ENCODE measurements at regions not wholly inside any gene's neighbourhood (a gene's known extent, or its start where the extent isn't known, plus 50 kb on each side); places are given as distances from the start of the nearest gene placed in this dataset.
A peak's percentile ranks its signal among the peaks of the same experiment; 100 is the strongest.

GRCh38 chr4:111454961-111455360 lies 690.3 kb upstream of the FAM241A start:
- H3K9me3 Mint-ChIP-seq (ENCODE audit: unreplicated experiment) = no peaks in the 10 kb centered on the region
- intact Hi-C loops (cut with micrococcal nuclease; ENCODE audit: unreplicated experiment) = no loop called here

GRCh38 chr4:111464251-111465045 lies 680.8 kb upstream of the FAM241A start:
- H3K36me3 ChIP-seq (ENCODE audit: control insufficient read depth, insufficient read depth, low read length) = no peaks in the 10 kb centered on the region
- Mint-ChIP-seq H3K4me3 (ENCODE audit: unreplicated experiment) (no peak overlapping the region), H3K4me1 (ENCODE audit: low read depth, unreplicated experiment) (no peaks in the 10 kb centered on the region), H3K27me3 (ENCODE audit: insufficient read depth, unreplicated experiment) (peaks cover 6% of the 10 kb centered on the region), H3K27ac (ENCODE audit: unreplicated experiment) (no peak overlapping the region), H3K36me3 (ENCODE audit: insufficient read depth, unreplicated experiment) (no peaks in the 10 kb centered on the region), H3K9me3 (ENCODE audit: unreplicated experiment) (no peaks in the 10 kb centered on the region)
- TF ChIP-seq CTCF (IDR thresholded peaks at IDR 0.05; ENCODE audit: insufficient read depth in 1 of 2, low read depth in 1 of 2, low read length in 1 of 2, severe bottlenecking in 1 of 2, unreplicated experiment in 1 of 2) = no peak
- intact Hi-C loops (cut with micrococcal nuclease; ENCODE audit: unreplicated experiment) = no loop called here
- ChIA-PET POLR2A (no interaction called here), CTCF (no interaction called here)
- no peak for DNase-seq
- no peaks in the 10 kb centered on the region for H3K27me3 ChIP-seq (replicated peaks; ENCODE audit: control insufficient read depth, insufficient read depth, low read length)
- H3K9me3 ChIP-seq = no peaks in the 10 kb centered on the region
- H3K4me3 ChIP-seq (ENCODE audit: low read depth, low read length) = no peak overlapping the region
- no peaks in the 10 kb centered on the region for H3K4me1 ChIP-seq
- no TSS peak for BruUV-seq (replicated peaks)

More at GRCh38 chr4:111454961-111455360, 690.3 kb upstream of the FAM241A start:
- no peak for TF ChIP-seq CTCF (IDR thresholded peaks at IDR 0.05; ENCODE audit: insufficient read depth in 1 of 2, low read depth in 1 of 2, low read length in 1 of 2, severe bottlenecking in 1 of 2, unreplicated experiment in 1 of 2)
- Mint-ChIP-seq H3K4me1 (ENCODE audit: low read depth, unreplicated experiment) (no peaks in the 10 kb centered on the region), H3K27me3 (ENCODE audit: insufficient read depth, unreplicated experiment) (no peaks in the 10 kb centered on the region), H3K4me3 (ENCODE audit: unreplicated experiment) (no peak overlapping the region), H3K36me3 (ENCODE audit: insufficient read depth, unreplicated experiment) (no peaks in the 10 kb centered on the region), H3K27ac (ENCODE audit: unreplicated experiment) (no peak overlapping the region)
- ChIA-PET POLR2A (no interaction called here), CTCF (no interaction called here)
- Histone ChIP-seq H3K4me1 (no peaks in the 10 kb centered on the region), H3K9me3 (no peaks in the 10 kb centered on the region), H3K36me3 (ENCODE audit: control insufficient read depth, insufficient read depth, low read length) (no peaks in the 10 kb centered on the region), H3K27me3 (replicated peaks; ENCODE audit: control insufficient read depth, insufficient read depth, low read length) (no peaks in the 10 kb centered on the region), H3K4me3 (ENCODE audit: low read depth, low read length) (no peak overlapping the region)
- no TSS peak for BruUV-seq (replicated peaks)
- DNase-seq = peak; percentile 26 to 44

GRCh38 chr4:111466811-111467604 lies 678.2 kb upstream of the FAM241A start:
- no peak for TF ChIP-seq CTCF (IDR thresholded peaks at IDR 0.05; ENCODE audit: insufficient read depth in 1 of 2, low read depth in 1 of 2, low read length in 1 of 2, severe bottlenecking in 1 of 2, unreplicated experiment in 1 of 2)
- POLR2A ChIA-PET = no interaction called here
- BruUV-seq (replicated peaks) = no TSS peak
- Histone ChIP-seq H3K27me3 (replicated peaks; ENCODE audit: control insufficient read depth, insufficient read depth, low read length) (no peaks in the 10 kb centered on the region), H3K4me3 (ENCODE audit: low read depth, low read length) (no peak overlapping the region), H3K36me3 (ENCODE audit: control insufficient read depth, insufficient read depth, low read length) (no peaks in the 10 kb centered on the region), H3K9me3 (no peaks in the 10 kb centered on the region), H3K4me1 (no peaks in the 10 kb centered on the region)
- Mint-ChIP-seq H3K27ac (ENCODE audit: unreplicated experiment) (no peak overlapping the region), H3K4me1 (ENCODE audit: low read depth, unreplicated experiment) (no peaks in the 10 kb centered on the region), H3K36me3 (ENCODE audit: insufficient read depth, unreplicated experiment) (no peaks in the 10 kb centered on the region), H3K9me3 (ENCODE audit: unreplicated experiment) (no peaks in the 10 kb centered on the region), H3K4me3 (ENCODE audit: unreplicated experiment) (no peak overlapping the region), H3K27me3 (ENCODE audit: insufficient read depth, unreplicated experiment) (peaks cover 6% of the 10 kb centered on the region)
- CTCF ChIA-PET = no interaction called here
- DNase-seq = no peak
- intact Hi-C loops (cut with micrococcal nuclease; ENCODE audit: unreplicated experiment) = no loop called here
